ENCODE measurements at regions not wholly inside any gene's neighbourhood (a gene's known extent, or its start where the extent isn't known, plus 50 kb on each side); places are given as distances from the start of the nearest gene placed in this dataset.

DNA sequence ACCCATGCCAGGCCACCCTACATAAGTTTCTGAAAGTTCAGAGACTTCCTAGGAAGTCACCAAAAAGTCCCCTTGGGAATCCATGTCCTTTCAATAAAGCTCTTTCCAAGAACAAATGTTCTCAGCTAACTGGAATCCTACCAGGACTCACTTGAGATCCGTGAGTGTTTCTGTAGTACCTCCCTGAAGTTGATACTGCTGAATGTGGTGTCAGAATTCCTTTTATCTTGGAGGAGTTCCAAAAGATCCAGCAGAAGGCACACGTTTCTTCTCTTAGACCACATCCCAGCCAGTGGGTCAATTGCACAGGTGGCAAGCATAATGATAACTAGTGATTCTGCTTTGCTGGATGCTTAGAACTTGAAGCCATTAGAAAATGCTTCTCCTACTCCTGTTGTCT, 689.7 kb upstream of the IGFBP3 start:
- TF ChIP-seq POLR2A (IDR thresholded peaks at IDR 0.05; ENCODE audit: low read depth, low read length) (no peak), POLR2AphosphoS5 (IDR thresholded peaks at IDR 0.05; ENCODE audit: low read depth, low read length) (no peak), TAF1 (IDR thresholded peaks at IDR 0.05; ENCODE audit: low read depth, low read length) (no peak), SPI1 (IDR thresholded peaks at IDR 0.05; ENCODE audit: low read depth, low read length) (no peak), PAX5 (IDR thresholded peaks at IDR 0.05; ENCODE audit: insufficient read depth, low read length, severe bottlenecking) (no peak), POU2F2 (IDR thresholded peaks at IDR 0.05; ENCODE audit: low read depth, low read length) (no peak)
